ENCODE measurements at regions not wholly inside any gene's neighbourhood (a gene's known extent, or its start where the extent isn't known, plus 50 kb on each side); places are given as distances from the start of the nearest gene placed in this dataset.

DNA sequence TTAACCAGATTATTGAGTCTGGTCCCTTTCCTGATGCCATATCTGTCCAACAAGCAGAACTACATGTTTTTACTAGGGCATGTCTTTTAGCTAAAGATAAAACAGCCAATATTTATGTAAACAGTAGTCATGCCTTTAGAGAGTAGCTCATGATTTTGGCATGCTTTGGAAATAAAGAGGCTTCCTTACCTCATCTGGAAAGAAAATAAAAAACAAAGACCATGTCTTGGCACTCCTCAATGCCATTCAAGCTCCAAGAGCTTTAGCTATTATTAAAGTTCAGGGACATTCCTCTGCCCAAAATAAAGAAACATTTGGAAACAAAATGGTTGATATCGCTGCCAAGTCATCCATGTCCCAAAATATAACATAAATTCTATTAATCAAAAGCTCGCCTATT lies 202.4 kb downstream of the URB2 start:
- no peak for DNase-seq

DNA sequence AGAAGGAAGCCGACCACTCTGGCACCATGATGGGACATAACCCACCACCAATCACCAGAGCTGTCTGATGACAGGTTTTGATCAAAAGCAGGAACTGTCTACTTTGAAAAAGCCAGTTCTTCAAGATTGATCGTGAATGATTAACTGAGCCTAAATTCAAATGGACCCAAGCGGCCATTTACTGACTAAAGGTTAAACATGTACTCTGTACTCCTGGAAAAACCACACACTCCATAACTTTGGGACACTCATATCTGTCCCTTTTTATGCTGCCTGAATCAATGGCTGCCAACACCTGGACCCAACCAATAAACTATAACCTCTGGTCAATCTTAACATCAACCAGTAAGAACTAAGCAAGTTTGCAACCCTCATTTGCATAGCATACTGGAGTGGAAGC lies 206.6 kb downstream of the URB2 start:
- DNase-seq, result no peak

DNA sequence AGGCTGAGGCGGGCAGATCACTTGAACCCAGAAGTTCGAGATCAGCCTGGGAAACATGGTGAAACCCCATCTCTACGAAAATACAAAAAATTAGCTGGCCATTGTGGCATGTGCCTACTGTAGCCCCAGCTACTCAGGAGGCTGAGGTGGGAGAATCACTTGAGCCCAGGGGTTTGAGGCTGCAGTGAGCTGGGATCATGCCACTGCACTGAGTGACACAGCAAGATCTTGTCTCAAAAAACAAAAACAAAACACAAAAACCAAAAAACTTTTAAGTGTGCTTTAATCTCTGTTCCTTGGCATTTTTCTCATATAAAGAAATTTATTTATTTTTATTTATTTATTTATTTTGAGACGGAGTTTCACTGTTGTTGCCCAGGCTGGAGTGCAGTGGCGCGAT lies 208.2 kb downstream of the URB2 start:
- no peak for DNase-seq

DNA sequence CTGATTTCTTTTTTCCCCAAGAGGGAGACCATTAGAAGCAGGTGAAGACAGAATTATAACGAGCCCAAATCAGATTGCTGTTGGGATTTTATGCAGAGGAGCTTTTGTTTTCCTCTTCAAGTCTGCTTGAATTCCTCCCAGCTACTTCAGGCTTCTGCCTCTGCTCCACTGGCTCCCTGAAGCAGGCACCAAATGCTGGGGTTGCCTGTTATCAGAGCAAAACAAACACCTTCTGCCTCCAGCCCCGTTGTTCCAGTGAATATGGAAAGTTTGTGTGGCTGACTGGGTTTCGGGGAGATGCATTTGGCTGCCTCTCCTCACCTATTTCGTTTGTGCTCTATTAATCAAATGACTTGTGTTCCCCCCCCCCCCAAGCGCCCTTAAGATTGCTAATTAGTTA lies 209.2 kb downstream of the URB2 start:
- DNase-seq, result no peak

- no peak for DNase-seq
These were observed 210.3 kb downstream of the URB2 start for GRCh38 chr1:229836324-229836723.

GRCh38 chr1:229838204-229838603 lies 212.2 kb downstream of the URB2 start:
- no peak for DNase-seq

DNA sequence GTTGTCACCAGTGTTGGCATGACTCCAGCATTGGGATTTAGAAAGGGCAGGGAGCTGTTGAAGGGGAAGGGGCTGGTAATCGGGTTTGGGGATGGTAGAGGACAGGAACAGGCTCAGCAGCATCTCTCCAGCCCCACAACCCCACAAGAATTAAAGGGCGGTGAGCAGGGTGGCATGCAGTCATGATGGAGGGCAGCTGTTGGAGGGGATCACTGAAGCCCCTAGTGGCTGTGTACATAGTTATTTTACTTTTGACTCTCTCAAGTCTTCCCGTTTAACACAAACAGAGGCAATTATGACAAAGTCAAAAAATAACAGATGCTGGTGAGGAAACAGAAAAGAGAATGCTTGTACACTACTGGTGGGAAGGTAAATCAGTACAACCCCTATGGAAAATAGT lies 213.8 kb downstream of the URB2 start:
- DNase-seq, result no peak

GRCh38 chr1:229841230-229841629 lies 215.2 kb downstream of the URB2 start:
- DNase-seq, result no peak

DNA sequence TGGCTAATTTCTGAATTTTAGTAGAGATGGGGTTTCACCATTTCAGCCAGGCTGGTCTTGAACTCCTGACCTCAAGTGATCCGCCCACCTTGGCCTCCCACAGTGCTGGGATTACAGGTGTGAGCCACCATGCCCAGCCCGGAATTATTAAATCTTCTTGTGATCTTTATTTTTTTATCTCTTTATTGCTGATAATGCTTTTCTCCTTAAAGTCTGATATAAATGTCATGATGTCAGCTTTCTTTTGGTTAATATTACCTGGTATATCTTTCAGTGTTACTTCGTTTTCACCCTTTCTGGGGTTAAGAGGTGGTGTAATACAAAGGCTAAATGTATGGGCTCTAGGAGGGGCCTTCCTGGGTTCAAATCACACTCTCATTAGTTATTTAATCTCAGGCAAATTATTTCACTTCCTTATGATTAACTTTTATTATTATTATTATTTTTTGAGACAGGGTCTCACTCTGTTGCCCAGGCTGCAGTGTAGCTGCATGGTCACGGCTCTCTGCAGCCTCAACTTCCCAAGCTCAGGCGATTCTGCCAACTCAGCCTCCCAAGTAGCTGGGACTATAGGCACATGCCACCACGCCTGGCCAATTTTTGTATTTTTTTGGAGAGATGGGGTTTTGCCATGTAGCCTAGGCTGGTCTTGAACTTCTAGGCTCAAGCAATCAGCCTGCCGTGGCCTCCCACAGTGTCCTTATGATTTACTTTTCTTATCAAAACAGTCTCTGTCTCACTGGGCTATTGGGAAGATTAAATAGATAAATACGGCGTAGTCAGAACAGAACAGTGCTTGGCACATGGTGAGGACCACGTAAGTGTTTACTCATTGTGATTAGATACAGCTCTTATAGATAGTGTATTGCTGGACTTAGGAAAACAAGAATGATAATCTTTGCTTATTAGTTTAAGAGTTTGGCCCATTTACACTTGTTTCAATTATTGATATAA lies 216.5 kb downstream of the URB2 start:
- no peak for DNase-seq

DNA sequence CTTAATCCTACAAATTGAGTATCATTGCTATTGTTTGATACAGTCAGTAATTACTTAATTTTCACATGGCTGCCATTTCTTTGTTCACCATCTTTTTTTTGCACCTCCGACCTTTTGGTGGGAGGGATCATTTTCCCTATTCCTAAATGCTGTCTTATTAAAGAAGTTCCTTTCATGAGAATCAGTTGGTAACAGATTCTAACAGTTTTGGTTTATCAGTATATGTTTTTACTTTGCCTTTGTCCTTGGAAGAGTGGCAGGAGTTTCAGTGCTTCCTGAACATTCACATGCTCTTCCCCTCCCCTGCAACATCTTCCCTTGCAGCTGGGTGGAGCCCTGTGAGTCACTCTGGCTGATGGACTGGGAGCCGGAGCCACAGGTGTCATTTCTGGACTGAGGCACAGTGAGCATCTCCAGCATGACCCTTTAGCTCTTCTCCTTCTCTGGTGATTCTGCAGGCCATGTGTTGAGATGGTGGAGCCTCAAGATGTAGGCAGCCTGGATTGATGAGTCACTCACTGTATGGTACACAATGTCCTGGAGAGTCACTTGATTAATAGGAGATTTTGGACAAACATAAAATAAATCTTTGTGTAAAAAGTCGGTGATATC lies 217.7 kb downstream of the URB2 start:
- DNase-seq, result peak; percentile 48

DNA sequence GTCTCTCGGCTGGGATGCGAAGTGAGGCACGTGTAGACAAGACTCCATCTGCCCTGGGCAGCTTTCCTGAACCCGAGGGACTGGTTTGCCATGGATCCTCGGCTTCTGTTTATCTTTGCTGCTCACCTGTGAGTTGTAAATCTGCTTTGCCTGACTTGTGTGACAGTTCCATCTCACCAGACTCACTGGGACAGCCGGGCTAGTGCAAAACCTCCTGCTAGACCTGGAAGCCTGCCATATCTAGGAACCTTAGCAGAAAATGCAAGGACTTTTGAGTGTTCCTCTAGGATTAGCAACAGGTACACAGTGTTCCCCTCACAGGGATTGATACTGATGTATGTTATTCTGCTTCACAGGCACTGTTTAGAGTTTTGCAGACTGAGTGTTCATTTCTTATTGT lies 218.6 kb downstream of the URB2 start:
- peak; percentile 18 for DNase-seq

- DNase-seq, result no peak
These were observed 219.5 kb downstream of the URB2 start for GRCh38 chr1:229845410-229846138.

- DNase-seq, result no peak
These were observed 220.3 kb downstream of the URB2 start for GRCh38 chr1:229846351-229846750.

DNA sequence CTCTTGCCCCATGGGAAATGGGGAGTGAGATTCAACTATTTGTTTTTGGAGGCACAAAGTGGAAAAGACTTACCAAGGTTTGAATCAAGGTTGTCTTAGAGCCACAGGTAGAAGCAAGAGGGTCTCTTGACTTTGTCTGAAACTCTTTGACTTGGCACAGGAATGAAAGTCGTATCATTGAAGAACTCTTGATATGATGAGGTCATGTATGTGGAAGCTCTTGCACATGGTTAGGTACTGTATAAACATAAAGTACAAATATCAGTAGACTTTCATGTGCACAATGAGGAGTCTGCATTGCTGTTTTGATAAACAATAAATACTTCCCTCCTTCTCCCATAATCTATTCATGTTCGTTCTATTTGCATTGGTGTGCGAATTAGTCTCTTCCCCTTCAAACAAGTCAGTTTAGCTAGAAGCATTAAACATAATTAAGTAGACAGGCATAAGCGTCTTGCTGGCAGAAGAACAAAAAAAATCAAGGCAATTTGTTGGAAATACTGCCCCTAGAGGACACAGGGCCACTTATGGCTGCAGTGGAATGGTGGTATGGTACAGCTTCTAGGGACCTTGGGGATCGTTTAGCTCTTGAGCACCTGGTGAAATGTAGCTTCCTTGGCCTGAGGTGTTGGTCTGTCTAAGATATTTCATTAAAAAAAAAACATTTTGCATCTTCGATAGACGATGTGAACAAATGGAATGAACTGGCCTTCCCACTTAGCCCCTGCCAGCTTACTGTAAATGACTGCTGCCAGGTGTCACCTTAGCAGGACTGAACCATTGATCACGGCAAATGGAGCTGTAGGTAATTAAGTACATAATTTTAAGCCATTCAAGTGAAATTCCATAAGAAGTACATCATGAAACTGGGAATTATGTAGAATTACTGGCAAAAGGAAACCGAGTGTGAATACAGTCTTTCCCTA lies 218.0 kb upstream of the GALNT2 start:
- DNase-seq, result peak; percentile 43

- no peak for DNase-seq
These were observed 215.5 kb upstream of the GALNT2 start for GRCh38 chr1:229851511-229851910.

GRCh38 chr1:229853751-229854150 lies 213.3 kb upstream of the GALNT2 start:
- no peak for DNase-seq

DNA sequence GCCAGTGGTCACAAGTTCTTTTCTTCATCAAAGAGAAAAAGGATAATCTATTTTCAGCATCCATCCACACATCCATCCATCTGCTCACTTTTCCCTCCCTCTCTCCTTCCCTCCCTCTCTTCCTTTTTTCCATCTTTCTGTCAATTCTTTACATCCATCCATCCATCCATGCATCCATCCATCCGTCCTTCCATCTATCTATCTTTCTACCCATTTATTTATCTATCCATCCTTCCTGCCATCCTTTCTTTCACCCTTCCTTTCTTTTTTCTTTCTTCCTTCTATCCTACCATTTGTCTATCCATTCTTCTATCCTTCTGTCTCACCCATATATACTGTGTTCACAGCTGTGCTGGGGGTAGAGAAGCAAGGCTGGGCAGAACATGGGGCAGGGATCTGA lies 212.4 kb upstream of the GALNT2 start:
- DNase-seq, result no peak

DNA sequence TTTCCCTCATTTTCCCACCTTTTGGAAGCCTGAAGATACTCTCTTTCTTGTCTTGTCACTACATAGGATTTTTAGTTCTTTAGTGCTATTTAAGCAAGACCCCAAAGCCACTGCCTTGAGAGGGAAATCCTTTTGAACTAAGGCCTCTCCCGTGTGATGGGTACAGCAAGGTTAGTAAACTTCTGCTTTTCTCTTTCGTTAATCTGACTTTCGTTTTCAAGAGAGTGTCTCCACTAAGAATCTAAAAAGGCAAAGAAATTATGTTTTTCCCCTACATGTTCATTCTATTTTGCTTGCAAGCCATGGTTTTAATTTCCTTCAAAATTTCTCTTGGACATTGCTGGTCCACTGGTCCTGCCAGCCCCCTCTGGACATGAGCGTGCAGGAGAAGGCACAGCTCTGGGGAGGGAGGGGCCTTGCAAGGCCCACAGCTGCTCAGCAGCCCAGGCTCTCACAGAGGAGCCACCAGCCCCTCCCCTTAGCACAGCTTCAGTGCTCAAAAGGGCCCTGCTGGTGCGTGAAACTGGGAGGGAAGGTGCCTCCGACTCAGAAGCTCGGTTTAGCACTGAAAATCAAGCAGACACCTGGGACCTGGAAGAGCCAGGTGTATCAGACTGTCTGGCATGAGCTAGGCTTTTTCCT lies 210.9 kb upstream of the GALNT2 start:
- DNase-seq, result no peak

DNA sequence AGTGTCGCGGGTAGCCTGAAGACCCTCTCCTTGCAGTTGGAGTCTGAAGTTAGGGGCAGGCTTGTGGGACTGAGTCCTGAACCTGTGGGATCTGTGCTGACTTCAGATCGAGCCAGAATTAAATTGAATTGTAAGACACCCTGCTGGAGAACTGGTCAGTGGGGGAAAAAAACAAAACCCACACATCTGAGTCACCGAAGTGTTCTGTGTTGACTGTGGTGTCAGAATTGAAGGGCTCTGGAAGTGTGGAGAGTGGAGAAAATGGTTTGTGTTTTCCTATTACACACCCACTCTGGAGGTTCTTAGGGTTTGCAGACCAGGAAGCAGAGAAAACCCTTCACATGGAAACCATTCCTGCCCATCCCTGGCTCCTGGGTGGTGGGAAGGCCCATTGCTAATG lies 209.5 kb upstream of the GALNT2 start:
- DNase-seq, result no peak

GRCh38 chr1:229859026-229859425 lies 208.0 kb upstream of the GALNT2 start:
- no peak for DNase-seq

- no peak for DNase-seq
These were observed 206.1 kb upstream of the GALNT2 start for GRCh38 chr1:229860926-229861325.

All from COR-L47 (cell line).